ENCODE measurements at regions not wholly inside any gene's neighbourhood (a gene's known extent, or its start where the extent isn't known, plus 50 kb on each side); places are given as distances from the start of the nearest gene placed in this dataset.
"Not testable (repeated sequence)": the region's sequence is repeated elsewhere in the genome, so short reads cannot be mapped to it uniquely, and the experiment has no call there.

DNA sequence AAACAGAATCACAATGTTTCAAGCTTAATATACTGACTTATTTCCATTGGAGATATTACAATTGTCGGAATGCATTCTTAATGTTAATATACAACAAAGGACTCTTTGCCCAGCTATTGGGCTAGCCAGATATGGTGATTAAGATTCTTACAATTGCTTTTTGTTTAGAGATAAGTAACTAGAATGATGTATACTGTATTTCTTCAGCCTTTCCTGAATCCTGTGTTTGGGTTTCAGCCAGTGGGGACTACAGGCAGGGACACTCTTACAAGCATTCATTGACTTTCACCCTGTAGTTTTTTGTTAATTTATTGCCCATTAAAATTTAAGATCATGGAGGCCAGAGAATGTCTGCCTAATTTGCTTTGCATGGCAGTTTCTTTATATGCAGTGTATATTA is 254.1 kb upstream of the TMEFF2 start:
- no peak for DNase-seq (ENCODE audit: low spot score)

DNA sequence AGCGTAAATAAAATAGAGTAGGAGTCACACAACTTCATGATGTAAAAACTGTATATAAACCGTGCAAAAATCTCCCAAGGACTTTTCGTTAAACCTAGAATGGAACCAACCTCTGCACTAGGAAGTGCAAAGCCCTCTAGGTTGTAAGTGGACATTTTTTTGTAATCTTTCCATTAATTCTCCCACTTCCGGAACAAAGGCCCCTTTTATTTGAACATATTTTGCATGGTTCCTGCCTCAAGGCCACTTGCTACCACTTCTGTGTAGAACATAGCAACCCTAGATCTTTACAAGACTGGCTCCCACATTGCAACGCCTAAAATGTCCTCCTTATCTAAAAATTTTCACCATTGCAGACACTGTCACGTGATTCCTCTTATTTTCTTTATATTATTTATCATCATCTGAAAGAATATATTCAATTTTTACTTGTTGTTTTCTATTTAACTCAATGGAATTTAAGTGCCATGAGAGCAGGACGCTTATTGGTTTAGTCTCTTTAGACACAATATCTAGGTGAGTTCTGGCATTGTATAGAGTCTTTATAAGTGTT is 249.6 kb upstream of the TMEFF2 start:
- DNase-seq (ENCODE audit: low spot score) = no peak

DNA sequence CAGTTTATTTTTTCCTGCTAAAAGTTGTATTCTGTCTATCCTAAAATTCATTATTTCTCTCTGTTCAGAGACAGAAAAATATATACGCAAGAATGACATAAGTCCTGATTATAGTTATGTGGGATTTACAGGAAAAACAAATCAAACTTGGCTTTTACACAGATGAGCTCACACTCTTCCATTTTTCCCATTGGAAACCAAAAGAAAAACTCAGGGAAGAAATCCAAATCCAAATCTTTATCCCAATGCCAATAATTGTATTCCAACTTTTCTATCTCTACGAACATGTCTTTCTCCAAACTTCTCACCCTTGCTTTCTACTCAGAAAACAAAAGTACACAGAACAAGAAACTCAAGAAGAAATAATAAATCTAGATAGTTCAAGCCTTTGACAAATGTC is 249.1 kb upstream of the TMEFF2 start:
- no peak for DNase-seq (ENCODE audit: low spot score)

DNA sequence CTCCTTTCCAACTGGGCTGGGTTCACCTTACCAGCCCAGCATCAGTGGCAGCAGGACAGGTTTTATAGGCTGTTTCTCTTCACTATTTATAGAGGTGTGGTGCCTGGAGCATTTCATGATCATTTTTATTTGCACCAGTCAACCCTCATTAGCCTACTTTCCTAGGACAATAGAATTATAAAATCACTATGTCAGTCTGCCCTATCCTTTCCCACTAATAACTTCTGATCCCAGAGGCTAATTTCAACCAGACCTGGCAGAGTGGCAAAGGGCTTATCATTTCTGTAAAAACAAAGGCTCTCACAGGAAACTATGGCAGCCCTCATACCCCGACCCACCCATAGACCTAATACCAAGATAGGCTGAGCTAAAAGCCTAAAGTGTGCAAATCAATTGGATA is 243.5 kb upstream of the TMEFF2 start:
- DNase-seq (ENCODE audit: low spot score) = no peak

DNA sequence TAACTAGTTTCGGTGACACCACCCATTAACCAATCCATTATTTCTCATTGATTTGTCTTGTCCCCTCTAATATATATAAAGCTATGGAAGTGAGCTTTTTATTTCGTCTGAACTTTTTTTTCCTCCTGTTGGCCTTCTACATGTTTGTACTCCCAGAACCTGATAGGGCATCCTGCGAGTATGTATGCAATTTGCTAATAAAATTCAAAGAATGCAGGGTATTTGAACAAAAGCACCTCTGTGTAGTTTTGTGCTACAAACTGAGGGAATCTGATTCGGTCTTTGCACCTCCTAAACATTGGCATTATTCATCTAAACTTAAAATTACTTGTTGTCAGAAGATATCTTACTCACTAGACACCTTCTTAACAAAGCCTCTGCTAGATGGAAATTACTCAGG is 242.9 kb upstream of the TMEFF2 start:
- no peak for DNase-seq (ENCODE audit: low spot score)

DNA sequence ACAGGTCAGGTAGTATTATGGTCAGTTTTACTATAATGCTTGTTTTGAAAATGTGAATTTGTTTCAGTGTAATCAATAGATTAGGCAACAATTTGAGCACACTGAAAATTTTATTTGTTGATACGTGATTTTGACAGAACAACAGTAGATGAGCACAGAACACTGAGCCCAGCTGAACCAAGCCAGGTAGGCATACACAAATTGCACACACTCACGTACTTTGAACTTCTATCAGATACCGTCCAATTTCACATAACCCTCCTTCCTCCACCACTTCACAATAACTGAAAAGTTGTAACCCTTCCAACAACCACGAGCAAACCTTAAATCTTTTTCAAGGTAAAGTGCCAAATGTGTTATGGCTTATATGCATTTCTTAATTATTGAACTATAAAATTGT is 229.5 kb upstream of the TMEFF2 start:
- DNase-seq (ENCODE audit: low spot score) = no peak

DNA sequence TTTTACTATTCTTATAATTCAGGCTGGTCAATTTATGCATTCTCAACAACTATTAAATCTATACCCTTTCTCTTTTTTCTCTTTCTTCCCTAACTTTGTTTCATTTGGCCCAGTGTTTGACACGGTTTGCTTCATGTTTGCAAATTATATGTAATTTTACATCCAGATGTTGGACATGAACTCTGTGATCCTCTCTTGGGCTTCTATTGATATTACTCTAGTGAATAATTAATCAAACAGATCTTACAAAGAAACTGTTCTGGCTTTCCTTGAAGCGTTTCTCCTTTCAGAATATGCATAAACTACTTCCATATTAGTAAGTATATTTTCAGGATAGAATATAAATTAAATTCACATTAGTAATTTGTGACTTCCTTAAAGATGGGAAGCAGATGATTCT is 225.1 kb upstream of the TMEFF2 start:
- DNase-seq (ENCODE audit: low spot score) = no peak

DNA sequence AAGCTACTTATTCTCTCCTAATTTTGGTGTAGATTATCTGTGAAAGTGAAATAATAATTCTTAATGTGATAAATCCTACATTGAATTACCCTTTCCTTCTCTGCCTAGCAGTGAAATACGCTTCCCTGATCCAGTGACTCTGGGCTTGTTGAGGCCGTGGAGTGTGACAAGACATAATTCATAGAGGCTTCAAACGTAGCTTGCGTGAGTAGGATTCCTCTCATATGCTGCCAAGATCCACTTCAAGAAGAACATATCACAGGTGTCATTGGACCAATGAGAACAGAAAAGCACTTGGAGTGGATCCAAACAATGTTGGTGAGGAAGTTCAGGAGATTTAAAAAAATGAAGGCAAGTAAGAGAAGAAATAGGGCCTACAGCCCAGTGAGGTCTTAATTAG is 221.3 kb upstream of the TMEFF2 start:
- DNase-seq (ENCODE audit: low spot score) = no peak

DNA sequence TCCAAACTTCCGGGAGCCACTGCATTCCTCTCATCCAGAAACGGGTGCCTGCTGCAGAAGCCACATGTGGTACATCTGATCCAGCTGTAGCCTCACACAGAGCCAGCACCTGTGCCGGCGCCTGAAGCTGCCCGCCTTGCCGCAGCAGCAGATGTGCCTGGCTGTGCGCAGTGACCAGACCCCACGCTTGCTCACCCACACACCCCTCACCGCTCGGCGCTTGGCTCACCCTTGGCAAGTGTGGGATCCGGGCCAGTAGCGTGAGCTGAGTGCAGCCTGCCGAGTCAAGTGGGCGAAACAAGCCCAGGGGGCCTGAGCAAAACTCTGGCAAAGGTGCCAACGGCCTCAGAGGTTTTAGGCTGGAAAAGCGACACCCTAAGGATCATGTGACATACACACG is 220.1 kb upstream of the TMEFF2 start:
- no peak for DNase-seq (ENCODE audit: low spot score)

DNA sequence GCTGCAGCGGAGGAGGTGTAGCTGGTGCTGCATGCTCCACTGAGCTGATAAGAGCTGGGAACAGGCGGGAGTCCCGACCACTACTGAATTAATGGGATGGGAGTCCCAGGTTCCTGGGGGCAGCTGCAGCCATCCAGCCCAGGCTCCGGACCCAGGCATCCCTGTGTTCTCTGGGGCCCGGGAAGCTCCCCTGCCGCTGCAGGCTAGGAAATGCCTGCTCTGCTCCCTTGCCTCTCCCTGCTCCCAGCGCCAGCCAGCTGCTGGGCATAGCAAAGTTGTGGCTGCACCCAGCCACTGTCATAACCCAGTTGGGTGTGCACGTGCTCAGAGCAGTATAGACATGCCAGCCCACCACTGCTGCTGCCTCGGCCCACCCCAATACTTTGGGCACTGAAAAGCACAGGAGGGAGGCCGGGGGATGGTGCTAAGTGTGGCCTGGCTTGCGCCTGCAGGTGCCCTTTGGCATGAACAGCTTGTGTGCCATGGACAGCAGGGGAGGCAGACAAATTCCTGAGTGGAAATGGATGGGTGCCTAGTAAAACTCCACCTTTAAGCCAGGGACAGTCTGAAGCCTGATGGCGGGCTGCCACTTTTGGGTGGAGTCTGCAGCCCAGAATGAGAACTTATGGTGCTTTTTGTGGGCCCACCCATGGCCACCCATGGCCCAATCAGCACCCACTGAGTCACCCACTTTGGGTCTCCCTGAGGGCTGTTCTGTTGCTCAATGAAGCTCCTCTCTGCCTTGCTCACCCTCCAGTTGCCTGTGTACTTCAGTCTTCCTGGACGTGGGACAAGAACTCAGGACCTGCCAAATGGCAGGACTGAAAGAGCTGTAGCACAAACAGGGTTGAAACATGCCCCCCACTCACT is 219.3 kb upstream of the TMEFF2 start:
- no peak for DNase-seq (ENCODE audit: low spot score)

DNA sequence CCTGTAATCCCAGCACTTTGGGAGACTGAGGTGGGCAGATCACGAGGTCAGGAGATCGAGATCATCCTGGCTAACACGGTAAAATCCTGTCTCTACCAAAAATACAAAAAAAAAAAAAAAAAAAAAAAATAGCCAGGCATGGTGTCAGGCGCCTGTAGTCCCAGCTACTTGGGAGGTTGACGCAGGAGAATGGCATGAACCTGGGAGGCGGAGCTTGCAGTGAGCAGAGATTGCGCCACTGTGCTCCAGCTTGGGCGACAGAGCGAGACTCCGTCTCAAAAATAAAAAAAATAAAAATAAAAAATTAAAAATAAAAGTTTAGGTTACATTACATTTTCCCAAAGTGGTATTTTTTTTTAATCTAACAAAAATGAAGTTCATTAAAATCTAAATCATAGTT is 218.1 kb upstream of the TMEFF2 start:
- not testable (repeated sequence) for DNase-seq (ENCODE audit: low spot score)

DNA sequence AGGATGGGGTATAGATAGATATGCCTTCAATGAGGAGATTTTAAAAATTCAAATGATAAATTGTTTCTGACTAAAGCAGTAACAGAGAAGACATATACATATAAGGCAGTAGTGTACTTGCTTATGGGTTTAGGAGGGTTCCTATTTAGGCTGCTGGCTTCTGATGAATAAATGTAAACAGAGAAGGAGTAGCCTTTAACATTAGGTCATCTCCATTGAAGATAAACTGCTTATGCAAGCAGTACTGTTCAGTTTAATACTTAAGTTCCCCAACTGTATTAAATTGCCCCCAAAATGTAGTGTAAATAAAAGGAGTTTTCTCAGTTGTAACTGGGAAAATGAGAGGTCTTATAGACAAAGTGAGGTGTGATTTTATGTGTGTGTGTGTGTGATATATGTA is 217.7 kb upstream of the TMEFF2 start:
- DNase-seq (ENCODE audit: low spot score) = no peak

DNA sequence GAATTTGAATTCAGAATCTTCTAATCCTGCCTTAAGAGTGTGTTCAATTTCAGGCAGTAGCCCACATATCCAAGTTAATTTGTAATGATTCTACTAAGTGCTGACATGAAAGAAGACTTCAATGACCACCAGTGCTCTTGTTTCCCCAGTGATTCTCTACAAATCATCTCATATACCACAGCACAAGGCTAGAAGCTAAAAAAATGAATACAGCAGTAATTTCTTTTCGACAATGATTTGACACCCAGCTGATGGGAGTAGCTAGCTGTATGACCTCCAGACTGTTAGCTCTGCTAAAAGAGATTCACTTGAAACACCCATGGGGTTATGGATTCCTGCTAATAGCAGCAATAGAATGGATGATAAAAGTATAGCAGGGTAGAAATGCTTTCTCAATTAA is 217.0 kb upstream of the TMEFF2 start:
- no peak for DNase-seq (ENCODE audit: low spot score)

DNA sequence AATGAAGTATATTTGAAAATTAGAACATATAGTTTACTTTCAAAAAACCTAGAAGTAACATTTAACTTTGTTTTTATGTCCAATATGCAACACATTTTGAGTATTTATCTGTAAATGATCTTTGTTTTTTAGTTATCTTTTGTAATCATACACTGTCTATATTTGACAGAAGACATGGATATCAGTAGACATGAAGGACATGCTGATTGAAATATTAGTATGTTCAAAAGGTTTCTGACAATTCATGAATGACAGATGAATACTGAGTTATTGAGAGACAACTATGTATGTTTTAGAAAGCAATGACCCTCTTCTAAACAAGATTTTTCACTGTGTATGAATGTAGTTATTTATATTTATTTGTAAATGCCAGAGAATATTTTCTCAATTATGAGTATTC is 215.6 kb upstream of the TMEFF2 start:
- no peak for DNase-seq (ENCODE audit: low spot score)

DNA sequence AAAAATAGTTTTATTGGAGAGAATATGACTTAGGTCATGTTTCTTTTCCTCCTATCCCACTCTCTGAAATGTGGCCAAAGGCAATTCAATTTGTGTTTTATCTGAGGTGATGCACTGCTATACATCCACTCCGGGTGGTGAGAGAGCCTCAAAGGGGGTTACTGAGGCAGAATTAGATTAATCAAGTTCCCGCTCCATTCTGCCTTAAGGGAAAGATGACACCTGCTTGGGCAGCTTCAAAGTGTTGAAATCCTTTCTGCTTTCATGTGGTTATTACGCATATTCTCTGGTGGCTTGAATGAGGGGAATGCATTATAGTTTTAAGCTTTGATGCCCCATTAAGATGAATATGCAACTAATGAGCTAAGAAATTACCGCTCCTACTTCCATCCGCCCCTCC is 213.0 kb upstream of the TMEFF2 start:
- peak; percentile 74 for DNase-seq (ENCODE audit: low spot score)

DNA sequence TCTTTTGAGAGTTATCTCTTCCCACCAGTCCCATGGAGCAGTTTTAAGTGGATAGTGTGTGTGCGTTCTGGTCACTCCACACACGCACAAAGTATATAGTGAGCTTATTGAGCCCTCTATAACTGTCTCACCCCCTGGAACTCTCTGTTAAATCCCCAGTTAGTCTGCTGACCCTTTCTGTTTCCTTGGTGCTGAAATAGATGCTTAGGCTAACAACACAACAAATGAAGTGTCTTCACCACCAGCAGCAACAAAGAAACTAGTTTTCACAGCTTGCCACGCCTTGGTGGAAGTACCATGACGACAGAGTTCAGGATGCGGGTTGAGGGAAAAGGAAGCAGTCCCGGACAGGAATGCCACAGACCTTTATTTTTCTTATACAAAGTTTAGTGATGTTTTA is 203.5 kb upstream of the TMEFF2 start:
- DNase-seq (ENCODE audit: low spot score) = no peak

DNA sequence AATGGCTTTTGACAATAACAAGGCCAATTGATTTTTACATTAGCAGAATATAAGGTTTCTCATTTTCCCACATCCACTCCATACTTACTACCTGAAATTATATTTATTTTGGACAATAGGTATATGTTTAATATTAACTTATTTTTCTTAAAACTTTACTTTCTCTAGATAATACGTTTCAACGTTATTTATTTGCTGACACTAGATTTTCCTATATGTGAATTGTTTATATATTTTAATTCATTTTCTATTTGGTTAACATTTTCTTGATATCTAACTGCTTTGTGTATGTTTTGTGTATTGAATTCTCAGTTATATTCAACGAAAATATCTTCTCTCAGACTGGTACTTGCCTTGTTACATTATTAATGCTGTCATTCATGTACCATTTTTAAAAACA is 199.9 kb upstream of the TMEFF2 start:
- no peak for DNase-seq (ENCODE audit: low spot score)

DNA sequence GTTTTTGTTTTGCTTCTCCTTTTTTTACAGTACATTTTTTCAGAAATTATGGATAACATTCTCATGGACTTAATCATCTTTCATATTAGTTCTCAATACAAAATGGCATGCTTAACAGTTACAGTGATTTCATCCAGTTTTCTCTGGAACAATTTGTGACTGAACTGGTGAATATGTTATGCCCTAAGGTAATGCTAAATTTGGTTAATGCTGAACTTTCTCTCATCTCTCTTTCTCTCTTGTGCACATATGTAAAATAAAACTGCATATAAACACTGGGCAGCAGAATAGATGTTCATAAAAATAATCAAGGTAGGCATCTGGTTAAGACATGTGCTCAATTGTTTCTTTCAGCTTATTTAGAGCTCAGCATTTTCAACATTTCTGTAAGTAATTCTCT is 196.3 kb upstream of the TMEFF2 start:
- DNase-seq (ENCODE audit: low spot score) = no peak

DNA sequence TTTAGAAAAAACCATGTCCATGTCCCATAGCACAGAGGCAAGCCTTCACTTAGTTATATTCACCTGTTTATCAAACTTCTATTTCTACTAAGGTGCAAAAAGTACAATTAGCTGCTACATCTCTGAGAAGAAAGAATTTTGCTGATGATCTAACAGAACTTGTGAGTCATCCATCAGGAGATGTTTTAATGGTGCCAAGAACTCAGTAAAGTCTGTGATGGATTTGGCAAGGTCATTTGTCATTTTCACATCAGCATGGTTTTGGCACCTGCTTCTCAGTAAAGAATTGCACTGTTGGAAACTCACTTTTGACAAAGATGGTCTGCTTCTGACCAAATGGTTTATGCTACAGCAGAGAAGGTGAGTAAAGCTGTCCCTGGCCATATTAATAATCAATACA is 195.7 kb upstream of the TMEFF2 start:
- DNase-seq (ENCODE audit: low spot score) = no peak

DNA sequence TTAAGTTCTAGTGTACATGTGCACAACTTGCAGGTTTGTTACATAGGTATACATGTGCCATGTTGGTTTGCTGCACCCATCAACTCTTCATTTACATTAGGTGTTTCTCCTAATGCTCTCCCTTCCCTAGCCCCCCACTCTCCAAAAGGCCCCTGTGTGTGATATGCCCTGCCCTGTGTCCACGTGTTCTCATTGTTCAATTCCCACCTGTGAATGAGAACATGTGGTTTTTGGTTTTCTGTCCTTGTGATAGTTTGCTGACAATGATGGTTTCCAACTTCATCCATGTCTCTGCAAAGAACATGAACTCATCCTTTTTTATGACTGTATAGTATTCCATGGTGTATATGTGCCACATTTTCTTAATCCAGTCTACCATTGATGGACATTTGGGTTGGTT is 189.5 kb upstream of the TMEFF2 start:
- not testable (repeated sequence) for DNase-seq (ENCODE audit: low spot score)

DNA sequence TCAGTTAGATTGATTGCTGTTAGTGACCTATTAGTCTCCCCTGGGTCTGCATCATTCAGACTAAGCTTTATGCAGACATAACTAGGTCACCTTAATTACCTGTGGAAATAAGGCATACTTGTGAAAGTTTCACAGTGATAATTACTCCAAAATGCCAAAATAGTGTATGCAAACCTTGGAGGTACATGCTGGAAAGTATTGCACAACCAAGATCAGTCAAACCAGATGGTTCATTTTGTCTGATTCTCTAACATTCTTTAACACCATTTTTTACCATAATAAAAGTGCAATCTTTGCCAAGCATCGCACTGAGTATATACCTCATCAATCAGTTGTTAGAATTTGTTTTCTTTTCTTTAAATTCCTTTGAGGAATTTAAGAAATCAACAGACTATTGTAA is 186.3 kb upstream of the TMEFF2 start:
- no peak for DNase-seq (ENCODE audit: low spot score)

DNA sequence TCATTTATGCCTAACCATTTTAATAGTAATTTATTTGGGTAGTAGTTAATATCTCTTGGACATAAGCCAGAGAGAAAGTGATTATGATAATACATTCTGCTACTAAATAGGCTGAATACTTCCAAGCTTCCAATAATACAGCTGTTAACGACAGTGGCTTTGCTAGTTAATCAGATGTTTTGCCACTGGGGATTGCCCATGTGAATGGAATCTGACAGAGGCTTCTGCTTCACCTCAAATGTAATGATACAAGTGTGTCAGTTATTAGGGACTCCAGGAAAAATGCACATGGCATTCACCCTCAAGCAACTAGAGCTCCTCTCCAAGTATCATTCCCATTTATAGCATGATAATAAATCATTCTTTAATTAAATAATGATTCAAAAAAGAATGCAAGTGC is 185.0 kb upstream of the TMEFF2 start:
- DNase-seq (ENCODE audit: low spot score) = no peak

DNA sequence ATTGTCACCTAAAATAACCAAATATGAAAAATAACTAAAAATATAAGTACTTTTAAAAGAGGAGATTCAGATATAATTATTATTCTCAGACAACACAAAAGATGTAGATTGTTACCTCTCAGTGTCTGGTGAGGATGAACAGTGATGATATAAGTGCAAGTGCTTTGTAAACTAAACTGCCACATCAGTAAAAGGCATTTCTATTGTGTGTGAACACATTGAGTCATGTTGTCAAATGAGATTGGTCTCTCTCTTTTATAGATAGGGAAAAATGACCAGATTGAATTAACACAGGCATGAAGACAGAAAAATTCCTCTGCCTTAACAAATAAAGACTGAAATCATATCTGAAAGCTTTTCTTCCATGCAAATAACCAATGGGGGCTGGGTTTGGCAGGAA is 182.4 kb upstream of the TMEFF2 start:
- no peak for DNase-seq (ENCODE audit: low spot score)

DNA sequence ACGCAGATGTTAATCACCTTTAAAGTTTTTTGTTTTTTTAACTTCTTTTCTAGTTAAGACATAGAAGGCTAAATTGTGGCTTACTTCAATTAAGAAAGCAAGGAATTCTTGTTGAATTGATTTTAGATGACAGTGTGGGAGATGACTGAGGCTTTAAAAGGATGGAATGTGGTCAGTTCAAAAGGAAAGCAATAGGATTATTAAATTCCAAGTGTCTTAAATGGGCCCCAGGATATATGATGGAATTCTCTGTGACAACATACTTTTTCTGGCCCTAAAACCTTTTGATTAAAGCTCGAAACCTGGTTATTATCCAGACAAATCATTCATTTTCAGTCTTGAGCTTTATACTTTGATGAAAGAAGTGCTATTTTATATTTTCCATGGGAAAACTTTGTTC is 179.0 kb upstream of the TMEFF2 start:
- DNase-seq (ENCODE audit: low spot score) = no peak

Data from SW480 (cell line).